Pancreas (tissue), 10 donors: ENCODE measurements at regions not wholly inside any gene's neighbourhood (a gene's known extent, or its start where the extent isn't known, plus 50 kb on each side); places are given as distances from the start of the nearest gene placed in this dataset.

Source experiments
- ATAC-seq, 4 donors: fragments of 200-7000 bp; cut with Tn5 transposase; one replicate each; pipeline versions ENCODE4 v1.8.0 to v1.9.1; 2020; ENCODE audit warnings: mild to moderate bottlenecking in 4 of 4, moderate library complexity in 4 of 4
- DNase-seq, 6 donors: peaks; one replicate each; pipeline ENCODE4 v3.0.0-alpha.2; 2020
- FAIRE-seq: peaks from 2 replicates; lab custom pipeline; 2012; peaks lifted over from hg19 to GRCh38; lab: Jason Lieb, UNC
- H3K27ac ChIP-seq, 4 donors: fragments of 200-600 bp; sonication (generic); 1 replicate in 3 of 4; 2 replicates in 1 of 4; pipeline versions ENCODE4 v1.5.0 to v1.8.0; 2020
- H3K27me3 ChIP-seq, 4 donors: fragments of 200-600 bp; one replicate each; pipeline ENCODE4 v1.8.0; 2021
- H3K36me3 ChIP-seq, 3 donors: fragments of 200-600 bp; sonication (generic) in 1 of 3; one replicate each; pipeline versions ENCODE4 v1.5.0 to v1.8.0; 2020 to 2021
- H3K4me1 ChIP-seq, 3 donors: fragments of 200-600 bp; one replicate each; pipeline ENCODE4 v1.8.0; 2021
- H3K4me3 ChIP-seq, 4 donors: fragments of 200-600 bp; sonication (generic) in 2 of 4; one replicate each; pipeline versions ENCODE4 v1.5.0 to v1.8.0; 2020 to 2021
- H3K9me3 ChIP-seq, 4 donors: fragments of 200-600 bp; one replicate each; pipeline ENCODE4 v1.8.0; 2021
- WGBS, 2 donors: extraction: QIAGEN DNeasy Blood & Tissue Kit; methylation state at CpG; one replicate each; pipeline ENCODE4 v1.1.7; 2013; 5-methylcytosine and 5-hydroxymethylcytosine counted together
- intact Hi-C, 3 donors: fragments of 100-400 bp; cut with DNase I; formaldehyde crosslinking; loops; one replicate each; pipeline versions ENCODE4 v1.11.1 to v1.14.2; 2022
- TF ChIP-seq, protein P1 (sequence below), 4 donors: fragments of 200-600 bp; sonication (generic) in 3 of 4; IDR thresholded peaks; one replicate each; pipeline versions ENCODE4 v1.5.0 to v1.8.0; 2021; ENCODE audit warnings: antibody characterized with exemption in 4 of 4
- donor health status: healthy with polysubstance abuse.
- donor health status: DM: no; HTN: no; CAD: no; lungs with moderate emphysema.
- donor health status: DM: no; HTN: no; CAD: no.
- donor health status: control.
- donor health status: control.
- donor health status: Bipolar disorder and iron deficiency.
- donor health status: DM: yes; HTN: yes; CAD: no.
- donor health status: DM: no; HTN: no; CAD: no.
- donor health status: DM: no; HTN: no; CAD: no.
- donor health status: DM: yes; HTN: yes; CAD: no.

DNA sequence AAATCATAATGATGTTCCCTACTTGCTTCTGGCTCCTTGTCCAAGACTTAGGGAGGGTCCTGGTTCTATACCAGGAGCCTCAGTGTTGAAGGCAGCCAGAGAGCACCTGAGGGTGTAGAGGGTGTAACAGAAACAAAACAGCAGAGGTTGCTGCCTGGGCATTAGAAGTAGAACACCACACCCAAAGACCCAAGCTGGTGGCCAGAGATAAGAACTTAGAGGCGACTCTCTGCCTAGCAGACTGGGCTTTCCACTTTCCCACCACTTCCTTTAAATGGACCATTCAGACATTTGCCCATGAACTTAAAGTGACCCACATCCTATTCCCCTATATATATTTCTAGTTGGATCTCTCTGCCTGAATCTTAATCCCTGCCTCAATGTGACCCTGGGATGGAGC, 189.8 kb downstream of the KLF13 start:
- H3K9me3 ChIP-seq: no peaks in the 10 kb centered on the region
- WGBS, 2 donors: 72 to 85% methylated on average over 1 of the region's 1 CpG
- H3K4me3 ChIP-seq: no peak overlapping the region
- DNase-seq (no peak), ATAC-seq (no peak), FAIRE-seq (no peak)
- intact Hi-C loops: no loop called here
- TF ChIP-seq, protein P1, sequence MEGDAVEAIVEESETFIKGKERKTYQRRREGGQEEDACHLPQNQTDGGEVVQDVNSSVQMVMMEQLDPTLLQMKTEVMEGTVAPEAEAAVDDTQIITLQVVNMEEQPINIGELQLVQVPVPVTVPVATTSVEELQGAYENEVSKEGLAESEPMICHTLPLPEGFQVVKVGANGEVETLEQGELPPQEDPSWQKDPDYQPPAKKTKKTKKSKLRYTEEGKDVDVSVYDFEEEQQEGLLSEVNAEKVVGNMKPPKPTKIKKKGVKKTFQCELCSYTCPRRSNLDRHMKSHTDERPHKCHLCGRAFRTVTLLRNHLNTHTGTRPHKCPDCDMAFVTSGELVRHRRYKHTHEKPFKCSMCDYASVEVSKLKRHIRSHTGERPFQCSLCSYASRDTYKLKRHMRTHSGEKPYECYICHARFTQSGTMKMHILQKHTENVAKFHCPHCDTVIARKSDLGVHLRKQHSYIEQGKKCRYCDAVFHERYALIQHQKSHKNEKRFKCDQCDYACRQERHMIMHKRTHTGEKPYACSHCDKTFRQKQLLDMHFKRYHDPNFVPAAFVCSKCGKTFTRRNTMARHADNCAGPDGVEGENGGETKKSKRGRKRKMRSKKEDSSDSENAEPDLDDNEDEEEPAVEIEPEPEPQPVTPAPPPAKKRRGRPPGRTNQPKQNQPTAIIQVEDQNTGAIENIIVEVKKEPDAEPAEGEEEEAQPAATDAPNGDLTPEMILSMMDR (IDR thresholded peaks at IDR 0.05): no peak
- H3K27me3 ChIP-seq: no peaks in the 10 kb centered on the region
- no peak overlapping the region for H3K27ac ChIP-seq
- H3K4me1 ChIP-seq: no peaks in the 10 kb centered on the region
- no peaks in the 10 kb centered on the region for H3K36me3 ChIP-seq

DNA sequence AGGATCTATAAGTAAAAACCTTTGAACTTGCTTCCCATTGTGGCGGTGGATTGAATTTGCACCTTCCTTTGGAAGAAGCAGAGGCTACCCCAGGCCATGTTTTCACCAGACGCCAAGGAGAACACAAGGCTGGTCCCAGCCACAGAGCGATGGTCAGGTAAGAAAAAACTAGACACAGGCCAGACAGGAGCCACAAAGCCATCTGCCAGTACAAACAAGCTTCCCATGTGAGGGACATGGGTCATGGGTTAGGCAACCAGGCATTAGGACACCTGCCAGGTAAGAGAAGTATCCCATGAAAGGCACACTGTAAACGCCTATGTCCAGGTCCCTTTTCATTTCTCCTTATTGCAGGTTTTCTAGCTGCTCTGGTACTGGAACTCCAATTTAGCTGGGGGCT, 190.2 kb downstream of the KLF13 start:
- Histone ChIP-seq H3K27me3 (no peaks in the 10 kb centered on the region), H3K36me3 (no peaks in the 10 kb centered on the region), H3K27ac (no peak overlapping the region), H3K4me1 (no peaks in the 10 kb centered on the region), H3K4me3 (no peak overlapping the region), H3K9me3 (no peaks in the 10 kb centered on the region)
- 83 to 92% methylated on average over 4 of the region's 4 CpGs for WGBS, 2 donors
- FAIRE-seq: no peak
- ATAC-seq: no peak
- DNase-seq: no peak
- TF ChIP-seq, protein P1 (IDR thresholded peaks at IDR 0.05): no peak
- intact Hi-C loops: no loop called here

DNA sequence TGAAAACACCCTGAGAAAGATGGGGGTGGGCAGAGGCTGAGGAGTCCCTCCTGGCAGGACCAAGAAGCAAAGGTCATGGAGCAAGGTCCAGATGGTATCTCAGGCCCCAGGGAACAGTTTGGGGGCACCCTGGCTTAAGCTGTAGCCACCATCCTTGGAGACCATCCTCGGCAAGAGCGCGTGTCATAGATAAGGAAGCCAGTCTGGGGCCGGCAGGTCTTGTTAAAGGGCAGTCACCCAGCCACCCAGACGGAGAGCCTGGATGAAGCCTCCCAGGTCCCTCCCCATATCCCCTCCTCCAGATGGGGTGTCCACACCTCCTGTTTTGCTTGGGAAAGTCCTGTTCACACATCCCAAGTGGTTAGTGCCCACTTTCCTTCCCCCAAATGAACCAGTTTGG, 191.1 kb downstream of the KLF13 start:
- H3K4me3 ChIP-seq: no peak overlapping the region
- no peaks in the 10 kb centered on the region for H3K27me3 ChIP-seq
- intact Hi-C loops: no loop called here
- FAIRE-seq (no peak), ATAC-seq (no peak), DNase-seq (no peak)
- TF ChIP-seq, protein P1 (IDR thresholded peaks at IDR 0.05): no peak
- no peak overlapping the region for H3K27ac ChIP-seq
- 97% methylated on average over 5 of the region's 5 CpGs for WGBS, 2 donors
- H3K36me3 ChIP-seq: no peaks in the 10 kb centered on the region
- H3K9me3 ChIP-seq: no peaks in the 10 kb centered on the region
- H3K4me1 ChIP-seq: no peaks in the 10 kb centered on the region

DNA sequence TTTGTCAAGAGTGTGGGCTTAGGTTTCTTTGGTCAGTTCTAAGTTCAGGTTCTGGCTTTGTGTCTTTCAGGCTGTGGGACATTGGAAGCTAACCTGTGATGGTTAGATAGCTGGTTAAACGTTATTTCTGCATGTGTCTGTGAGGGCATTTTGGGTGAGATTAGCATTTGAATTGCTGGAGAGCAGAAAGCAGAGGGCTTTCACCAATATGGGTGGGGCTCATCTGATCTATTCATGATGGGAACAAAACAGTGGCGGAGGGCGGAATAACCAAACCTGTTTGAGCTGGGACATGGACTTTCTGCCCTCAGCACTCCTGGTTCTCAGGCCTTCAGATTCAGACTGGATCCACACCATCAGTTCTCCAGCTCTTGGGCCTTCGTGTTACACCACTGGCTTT, 195.4 kb downstream of the KLF13 start:
- Histone ChIP-seq H3K36me3 (no peaks in the 10 kb centered on the region), H3K4me3 (no peak overlapping the region), H3K27me3 (no peaks in the 10 kb centered on the region), H3K27ac (no peak overlapping the region), H3K9me3 (no peaks in the 10 kb centered on the region), H3K4me1 (no peaks in the 10 kb centered on the region)
- no peak for DNase-seq
- WGBS, 2 donors: 81 to 87% methylated on average over 4 of the region's 4 CpGs
- intact Hi-C loops: no loop called here
- ATAC-seq: no peak
- FAIRE-seq: no peak
- TF ChIP-seq, protein P1 (IDR thresholded peaks at IDR 0.05): no peak

DNA sequence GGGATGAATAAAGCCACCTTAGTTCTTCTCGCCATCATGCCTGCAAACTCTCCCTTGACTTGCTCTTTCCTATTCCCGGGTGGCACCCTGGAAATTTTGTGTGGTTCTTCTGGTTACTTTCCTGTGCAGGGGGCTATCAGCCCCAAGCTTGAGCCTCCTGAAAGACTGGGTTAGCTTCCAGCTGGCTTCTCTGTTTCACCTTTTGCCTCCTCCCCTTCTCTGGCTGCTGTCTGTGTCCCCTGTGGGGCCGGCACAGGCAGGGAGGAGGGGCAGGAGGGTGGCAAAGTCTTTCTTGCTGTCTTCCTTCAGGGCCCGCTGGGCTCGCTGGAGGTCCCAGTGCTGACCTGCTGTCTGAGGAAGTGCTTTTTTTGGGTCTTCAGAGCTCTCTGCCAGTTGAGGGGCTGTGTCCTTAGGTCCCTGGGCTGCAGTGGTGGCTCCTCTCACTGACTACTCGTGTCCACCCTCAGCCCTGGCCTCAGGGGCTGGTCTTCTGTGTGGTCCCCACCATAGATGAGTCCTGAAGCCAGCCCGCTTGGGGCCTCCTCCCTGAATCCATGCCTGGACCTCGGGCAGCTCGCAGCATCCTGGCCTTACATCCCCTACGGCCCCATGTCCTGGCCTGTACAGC, 196.5 kb downstream of the KLF13 start:
- ATAC-seq (no peak), DNase-seq (no peak), FAIRE-seq (no peak)
- WGBS, 2 donors: 92 to 95% methylated on average over 10 of the region's 10 CpGs
- Histone ChIP-seq H3K36me3 (no peaks in the 10 kb centered on the region), H3K27me3 (no peaks in the 10 kb centered on the region), H3K4me3 (no peak overlapping the region), H3K9me3 (no peaks in the 10 kb centered on the region), H3K4me1 (no peaks in the 10 kb centered on the region), H3K27ac (no peak overlapping the region)
- TF ChIP-seq, protein P1 (IDR thresholded peaks at IDR 0.05): no peak
- intact Hi-C loops: no loop called here
